SH-SY5Y (cell line): ENCODE measurements at regions not wholly inside any gene's neighbourhood (a gene's known extent, or its start where the extent isn't known, plus 50 kb on each side); places are given as distances from the start of the nearest gene placed in this dataset.

Experiments used
- GATA2 ChIP-seq: IDR thresholded peaks from 2 replicates; pipeline ENCODE4 v1.6.1; 2011; ENCODE audit warnings: mild to moderate bottlenecking, low read depth, low read length
- GATA3 ChIP-seq: IDR thresholded peaks from 2 replicates; pipeline ENCODE4 v1.6.1; 2011; ENCODE audit warnings: low read depth, mild to moderate bottlenecking, low read length, moderate library complexity

DNA sequence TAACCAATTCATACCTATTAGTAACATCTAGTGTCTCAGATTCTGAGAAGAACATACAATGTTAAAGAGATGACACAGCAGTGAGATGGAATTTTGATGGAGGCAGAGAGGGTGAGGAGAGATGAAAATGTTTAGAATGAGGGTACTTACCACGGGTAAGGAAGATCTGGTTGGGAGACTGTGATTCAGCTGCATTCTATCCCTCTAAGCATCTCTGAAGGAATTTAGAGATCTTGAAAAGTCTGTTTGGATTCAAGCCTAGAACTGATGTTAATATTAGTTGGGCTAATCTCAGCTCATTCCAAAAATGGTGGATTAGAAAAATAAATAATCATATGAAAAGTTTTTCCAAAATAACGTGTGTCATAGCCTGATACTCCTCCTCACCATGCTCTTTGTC lies 191.5 kb upstream of the CLINT1 start:
- TF ChIP-seq GATA2 (no peak), GATA3 (no peak)
